OCI-LY7 (cell line): ENCODE measurements at regions not wholly inside any gene's neighbourhood (a gene's known extent, or its start where the extent isn't known, plus 50 kb on each side); places are given as distances from the start of the nearest gene placed in this dataset.

ENCODE experiments used
- CTCF ChIP-seq: fragments of 200-600 bp; sonication (generic); conservative IDR thresholded peaks from 2 replicates; pipeline ENCODE4 v1.5.1; 2014; ENCODE audit warnings: mild to moderate bottlenecking, antibody characterized with exemption, low read length, moderate library complexity, mixed read lengths
- EZH2phosphoT487 ChIP-seq: fragments of 200-600 bp; sonication (generic); IDR thresholded peaks from 2 replicates; pipeline ENCODE4 v1.6.1; 2018; ENCODE audit warnings: low read depth, borderline replicate concordance, mild to moderate bottlenecking, mixed run types, antibody characterized with exemption, low read length, moderate library complexity, mixed read lengths

DNA sequence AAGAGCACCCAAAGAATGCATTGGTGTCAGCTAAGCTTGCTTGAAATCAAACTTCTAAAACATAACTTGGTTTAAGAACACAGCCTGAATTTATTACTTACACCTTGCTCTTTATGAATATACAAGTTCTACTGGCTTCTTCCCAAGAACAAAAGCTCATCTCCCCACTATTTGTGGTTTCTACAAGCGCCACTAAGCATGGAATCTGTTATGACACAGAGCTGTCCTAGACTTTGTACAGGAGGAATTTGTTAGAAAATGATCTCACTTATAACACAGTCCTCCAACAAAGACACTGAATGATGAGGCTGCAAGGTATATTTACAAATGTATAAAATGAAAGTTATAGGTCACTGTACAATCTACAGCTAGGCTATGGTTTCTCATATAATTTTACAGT lies 452.1 kb downstream of the BCAT1 start:
- TF ChIP-seq CTCF (no peak), EZH2phosphoT487 (no peak)
